GM18505 (cell line): ENCODE measurements at regions not wholly inside any gene's neighbourhood (a gene's known extent, or its start where the extent isn't known, plus 50 kb on each side); places are given as distances from the start of the nearest gene placed in this dataset.

Source experiments
- ATAC-seq: cut with Tn5 transposase; IDR thresholded peaks from one replicate; pipeline ENCODE4 v1.9.1; 2021; ENCODE audit not compliant: unreplicated experiment
- POLR2A ChIP-seq: IDR thresholded peaks from 4 replicates; pipeline ENCODE4 v1.6.1; 2011; ENCODE audit warnings: borderline replicate concordance; ENCODE audit not compliant: insufficient read depth, insufficient read length; ENCODE audit errors: extremely low read depth

GRCh38 chr11:109597336-109597735 is 175.3 kb downstream of the C11orf87 start:
- TF ChIP-seq POLR2A: no peak

DNA sequence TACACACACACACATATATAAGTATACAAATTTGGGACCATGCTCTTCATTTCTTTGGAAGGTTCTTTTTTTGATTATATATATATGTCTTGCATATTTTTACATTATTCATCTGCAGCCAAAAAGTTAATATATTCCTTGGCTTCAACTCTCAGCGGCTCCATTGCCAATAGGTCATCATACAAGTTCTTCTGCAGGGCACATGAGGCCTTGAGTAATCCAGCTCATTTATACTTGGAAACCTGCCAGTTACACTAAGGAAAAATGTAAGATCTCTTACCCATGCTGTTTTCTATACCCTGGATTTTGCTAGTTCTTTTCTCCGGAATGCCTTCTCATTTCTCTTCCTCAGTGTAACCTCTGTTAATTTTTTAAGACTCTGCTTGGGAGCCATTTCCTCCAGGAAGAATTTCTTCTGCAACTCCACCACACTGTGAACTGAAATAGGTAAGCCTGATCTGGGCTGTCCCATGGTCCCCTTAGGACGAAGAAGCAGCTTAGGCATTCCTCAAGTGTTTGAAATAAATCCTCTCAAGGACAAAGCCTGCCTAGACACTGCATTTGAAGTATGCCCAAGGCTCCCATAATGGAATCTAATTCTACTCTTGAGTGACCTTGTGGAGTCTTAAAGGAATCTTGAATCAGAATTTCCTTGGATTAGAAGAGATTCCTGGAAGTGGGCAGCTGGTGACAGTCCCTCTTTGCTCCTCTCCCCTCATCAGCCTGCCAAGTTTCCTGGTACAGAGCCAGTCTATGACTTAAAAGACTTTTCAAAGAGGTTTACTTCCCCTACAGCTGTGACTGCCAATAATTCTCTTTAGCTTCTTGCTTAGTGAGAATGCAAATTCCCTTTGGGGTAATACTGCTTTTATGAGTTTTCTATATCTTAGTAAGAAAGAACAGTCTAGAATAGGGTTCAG is 182.8 kb downstream of the C11orf87 start:
- no peak for ATAC-seq
- no peak for TF ChIP-seq POLR2A

More at GRCh38 chr11:109597336-109597735, 175.3 kb downstream of the C11orf87 start:
- no peak for ATAC-seq

DNA sequence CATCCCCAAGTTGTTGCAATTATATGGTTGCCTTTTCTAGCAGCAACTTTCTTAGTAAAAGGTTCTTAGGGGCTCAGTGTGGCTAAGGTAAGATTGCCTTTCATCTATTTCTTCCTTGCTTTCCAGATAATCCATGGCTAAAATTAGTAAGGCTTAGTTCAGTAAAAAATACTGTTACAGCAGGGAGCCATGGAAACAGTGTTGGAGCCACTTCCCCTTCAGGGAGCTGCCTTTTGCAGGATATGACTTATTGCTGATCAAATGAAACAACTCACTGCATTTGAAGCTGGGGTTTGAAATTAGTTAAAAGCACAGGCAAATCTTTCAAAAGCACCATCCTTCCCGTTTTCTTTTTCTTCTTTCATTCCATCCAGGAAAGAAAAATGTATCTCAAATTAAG is 184.3 kb downstream of the C11orf87 start:
- ATAC-seq: no peak
- TF ChIP-seq POLR2A: no peak

DNA sequence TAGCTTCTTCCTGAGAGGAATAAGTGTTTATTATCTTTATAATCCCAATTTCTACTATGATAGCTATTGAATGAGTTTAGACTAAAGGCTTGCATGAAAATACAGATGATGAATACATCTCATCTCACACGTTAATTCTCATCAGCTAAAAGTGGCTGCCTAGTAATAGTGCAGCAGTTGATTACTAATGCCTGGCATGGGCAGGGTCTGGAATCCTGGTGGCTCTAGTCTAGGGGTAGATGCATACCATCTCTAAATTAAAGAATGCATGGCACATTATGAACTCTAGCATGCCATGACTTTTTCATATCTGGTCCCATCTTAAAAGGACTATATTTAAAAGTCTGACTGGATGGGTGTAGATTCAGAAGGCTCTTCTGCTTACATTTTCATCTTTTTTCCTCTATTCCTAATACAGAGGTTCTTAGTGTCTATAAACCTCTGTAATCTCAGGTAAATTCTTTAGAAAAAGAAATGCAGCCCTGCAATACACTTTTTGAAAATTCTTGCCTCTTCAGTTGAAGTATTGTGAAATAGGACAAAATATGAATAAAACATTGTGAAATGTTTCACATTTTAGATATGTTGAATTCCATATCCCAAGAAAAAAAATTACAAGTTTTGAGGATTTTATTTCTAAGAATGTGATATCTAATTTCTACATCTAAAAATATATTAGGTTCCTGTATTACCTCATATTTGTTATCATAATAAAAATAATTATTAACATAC is 187.6 kb downstream of the C11orf87 start:
- TF ChIP-seq POLR2A: no peak
- no peak for ATAC-seq

- no peak for TF ChIP-seq POLR2A
- ATAC-seq: no peak
Observed at GRCh38 chr11:109612496-109612895, 190.5 kb downstream of the C11orf87 start.

DNA sequence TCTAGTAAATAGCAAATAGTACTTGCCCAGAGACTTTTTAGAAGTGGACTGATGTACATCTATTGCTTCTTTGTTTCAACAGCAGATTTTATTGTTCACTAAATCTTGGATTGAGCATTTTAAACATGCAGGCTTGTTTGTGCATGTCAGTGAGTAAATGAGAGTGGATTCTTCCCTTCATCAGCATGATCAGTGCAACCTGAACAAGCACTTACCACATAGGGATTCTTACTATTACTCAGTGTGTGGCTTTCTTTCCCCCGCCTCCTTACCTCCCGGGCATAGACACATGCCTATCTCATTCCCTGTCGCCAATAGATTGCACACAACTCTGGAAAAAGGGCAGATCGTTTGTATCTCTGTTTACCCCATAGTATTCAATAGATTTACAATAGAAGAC is 197.5 kb downstream of the C11orf87 start:
- no peak for TF ChIP-seq POLR2A
- no peak for ATAC-seq

DNA sequence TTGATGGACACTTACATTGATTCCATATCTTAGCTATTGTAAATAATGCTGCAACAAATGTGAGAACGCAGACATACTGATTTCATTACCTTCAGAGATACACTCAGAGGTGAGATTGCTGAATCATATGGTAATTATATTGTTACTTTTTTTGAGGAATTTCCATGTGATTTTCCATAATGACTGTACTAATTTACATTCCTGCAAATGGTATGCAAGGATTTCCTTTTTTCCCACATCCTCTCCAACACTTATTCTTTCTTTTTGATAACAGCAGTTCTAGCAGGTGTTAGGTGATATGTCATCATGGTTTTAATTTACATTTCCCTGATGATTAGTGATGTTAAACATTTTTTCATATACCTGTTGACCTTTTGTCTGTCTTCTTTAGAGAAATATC is 207.7 kb downstream of the C11orf87 start:
- TF ChIP-seq POLR2A: no peak
- no peak for ATAC-seq

DNA sequence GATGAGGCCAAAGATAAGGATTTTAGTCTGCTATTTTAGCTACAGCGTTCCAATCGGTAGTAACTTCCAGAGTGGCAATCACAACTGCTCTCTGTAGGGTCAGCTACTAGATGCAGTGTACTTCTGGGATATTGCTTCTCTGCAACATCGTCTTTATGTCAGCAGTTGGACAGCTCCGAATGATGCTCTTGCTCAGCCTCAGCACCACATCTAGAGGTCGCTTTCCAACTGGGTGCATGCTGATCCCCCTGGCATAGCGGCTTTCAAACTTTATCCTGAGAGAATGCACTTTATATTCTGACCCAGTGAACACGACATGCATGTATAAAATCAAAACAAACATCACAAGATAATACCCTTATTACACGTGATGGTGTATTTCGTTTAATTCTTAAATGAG is 219.6 kb downstream of the C11orf87 start:
- ATAC-seq: no peak
- TF ChIP-seq POLR2A: no peak

- no peak for TF ChIP-seq POLR2A
- no peak for ATAC-seq
Observed at GRCh38 chr11:109644152-109644551, 222.2 kb downstream of the C11orf87 start.

DNA sequence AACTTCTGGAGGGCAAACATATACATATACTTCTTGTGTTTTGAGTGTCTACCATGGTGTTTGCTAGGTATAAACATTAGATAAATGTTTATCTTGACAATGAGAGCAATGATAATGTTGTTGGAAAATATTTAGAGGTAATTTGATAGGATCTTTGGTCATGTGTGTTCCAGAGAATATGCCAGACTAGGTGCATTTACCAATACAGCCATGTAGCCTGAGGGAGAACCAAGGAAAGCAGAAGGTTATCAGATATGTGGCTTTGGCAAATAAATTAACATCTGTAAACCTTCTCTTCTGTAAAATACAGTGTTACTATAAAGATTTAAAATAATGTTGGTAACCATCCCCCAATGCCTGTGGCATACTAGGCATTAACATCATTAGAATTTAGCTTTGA is 226.8 kb downstream of the C11orf87 start:
- no peak for TF ChIP-seq POLR2A
- ATAC-seq: no peak

DNA sequence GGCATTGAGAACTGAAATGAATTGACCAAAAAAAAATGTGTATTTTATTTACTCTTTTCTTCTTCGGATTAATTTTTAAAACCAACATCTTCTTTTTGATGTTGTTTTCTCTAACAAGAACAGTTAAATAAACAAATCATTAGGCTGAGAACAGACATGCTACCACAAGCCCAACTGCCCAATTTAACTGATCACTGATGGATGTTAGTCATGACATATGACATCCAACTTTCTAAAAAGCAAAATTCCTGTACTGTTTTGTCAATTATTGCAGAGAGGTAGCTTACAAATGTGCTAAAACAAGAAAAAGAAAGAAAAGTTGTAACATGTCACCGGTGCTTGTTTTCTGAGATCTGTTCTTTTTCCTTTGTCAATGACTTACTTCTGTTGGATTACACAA is 232.1 kb downstream of the C11orf87 start:
- ATAC-seq: no peak

DNA sequence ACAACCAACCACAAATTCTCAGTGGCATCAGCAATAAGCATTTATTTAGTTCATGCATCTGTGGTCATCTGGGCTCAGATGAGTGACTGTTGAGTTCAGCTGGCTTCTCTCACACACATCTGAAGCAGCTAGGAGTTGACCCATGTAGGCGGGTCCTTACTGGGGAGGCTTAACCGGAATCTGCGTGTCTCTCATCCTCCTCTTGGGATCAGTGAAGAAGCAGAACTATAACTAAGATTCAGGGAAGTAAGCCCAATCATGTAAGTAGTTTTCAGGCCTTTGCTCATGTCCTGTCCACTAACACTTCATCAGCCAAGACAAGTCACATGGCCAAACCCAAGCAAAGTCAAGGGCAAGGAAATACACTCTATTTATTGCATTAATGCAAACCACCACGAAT is 236.2 kb downstream of the C11orf87 start:
- no peak for ATAC-seq
- TF ChIP-seq POLR2A: no peak

More for the DNA sequence above, 232.1 kb downstream of the C11orf87 start:
- no peak for TF ChIP-seq POLR2A

- TF ChIP-seq POLR2A: no peak
- ATAC-seq: no peak
Observed at GRCh38 chr11:109667719-109668118, 245.7 kb downstream of the C11orf87 start.

GRCh38 chr11:109668973-109669634 is 247.1 kb downstream of the C11orf87 start:
- no peak for TF ChIP-seq POLR2A
- no peak for ATAC-seq

DNA sequence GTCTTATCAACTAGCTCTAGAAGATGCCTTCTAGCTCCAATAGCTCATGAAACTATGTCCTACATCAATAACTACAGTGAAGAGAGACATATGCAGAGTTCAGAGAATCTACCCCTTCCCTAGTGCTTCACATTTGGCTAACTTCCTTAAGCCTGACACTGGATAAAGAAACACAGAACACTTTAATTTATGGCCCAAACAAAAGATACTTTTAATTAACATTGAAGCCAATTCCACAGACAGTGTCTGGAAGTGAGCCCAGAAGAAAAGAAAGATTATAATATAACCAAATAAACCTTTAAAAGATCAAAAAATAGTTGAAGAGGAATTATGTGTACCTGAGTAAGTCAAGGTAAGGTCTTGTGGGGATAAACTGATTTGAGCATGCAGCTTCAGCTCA is 255.2 kb downstream of the C11orf87 start:
- TF ChIP-seq POLR2A: no peak
- no peak for ATAC-seq
